ENCODE measurements at regions not wholly inside any gene's neighbourhood (a gene's known extent, or its start where the extent isn't known, plus 50 kb on each side); places are given as distances from the start of the nearest gene placed in this dataset.

DNA sequence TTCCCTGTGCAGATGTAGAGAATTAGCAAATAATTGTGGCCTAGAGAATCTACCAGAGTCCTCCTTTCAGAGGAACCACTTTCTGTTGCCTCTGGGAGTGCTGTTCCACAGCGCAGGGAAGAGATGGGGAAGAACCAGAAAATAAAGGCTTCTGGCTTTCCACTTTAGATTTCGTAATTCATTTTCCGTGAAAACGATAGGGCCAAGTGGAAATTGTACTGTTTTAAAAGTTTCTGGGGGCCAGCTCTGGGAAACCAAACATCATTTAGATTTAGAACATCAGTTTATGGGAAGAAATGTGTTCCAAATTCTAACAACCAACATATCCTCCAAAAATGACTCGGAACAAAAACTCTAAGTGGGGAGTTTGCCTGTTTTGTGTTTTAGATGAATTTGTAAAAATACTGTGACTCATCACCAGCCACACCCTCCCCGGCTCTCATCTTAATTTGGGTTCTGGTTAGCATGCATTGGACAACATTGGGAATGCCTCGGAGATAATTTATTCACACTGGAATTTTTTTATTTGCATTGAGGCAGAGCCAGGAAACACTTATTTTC, 65.2 kb upstream of the LNX1 start:
- no peak for DNase-seq (ENCODE audit: low read depth in 4 of 4, low spot score in 3 of 4)

DNA sequence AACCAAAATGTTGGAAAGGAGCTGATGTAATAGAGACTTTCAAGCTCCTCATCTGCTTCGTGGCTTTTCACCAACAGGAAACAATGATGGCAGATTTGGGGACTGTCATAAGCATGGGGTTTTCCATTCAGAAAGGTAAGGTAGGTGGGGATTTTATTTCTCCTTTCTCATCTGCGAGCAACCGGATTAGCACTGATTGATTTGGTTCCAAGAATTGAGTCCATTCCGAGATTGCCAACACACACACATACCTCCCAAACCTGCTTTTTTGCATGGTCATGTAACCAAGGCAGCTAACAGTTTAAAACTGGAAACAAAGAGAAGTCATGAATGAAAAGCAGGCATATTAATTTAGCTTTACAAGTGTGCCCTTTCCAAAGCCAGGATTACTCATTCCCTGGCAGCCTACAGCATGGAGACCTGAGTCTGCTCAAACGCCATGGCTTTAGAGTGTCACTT, 63.0 kb upstream of the LNX1 start:
- no peak for DNase-seq (ENCODE audit: low read depth in 4 of 4, low spot score in 3 of 4)

GRCh38 chr4:53653484-53654053, 62.3 kb upstream of the LNX1 start:
- no peak for DNase-seq (ENCODE audit: low read depth in 4 of 4, low spot score in 3 of 4)

- no peak for DNase-seq (ENCODE audit: low read depth in 4 of 4, low spot score in 3 of 4)
Measured at GRCh38 chr4:53651156-53651735, 60.0 kb upstream of the LNX1 start.

DNA sequence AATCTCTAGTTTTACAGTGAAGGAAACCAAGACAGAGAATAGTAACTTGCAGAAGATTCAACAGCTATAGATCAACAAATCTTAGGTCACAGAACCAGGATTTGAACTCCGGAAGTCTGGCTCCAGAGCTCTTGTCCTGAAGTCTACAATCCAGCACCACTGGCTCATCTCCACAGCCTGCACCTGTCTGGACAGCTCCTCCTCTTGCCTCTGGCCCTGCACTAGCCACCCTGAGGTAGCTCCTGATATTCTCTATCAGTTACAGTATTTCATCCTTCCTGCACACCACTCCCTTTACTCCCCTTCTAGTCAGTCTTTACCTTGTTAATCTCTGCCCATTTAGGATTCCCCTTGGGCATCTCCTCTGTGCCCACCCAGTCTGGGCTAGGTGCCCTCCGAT, 58.1 kb upstream of the LNX1 start:
- DNase-seq (ENCODE audit: low read depth in 4 of 4, low spot score in 3 of 4), result no peak

DNA sequence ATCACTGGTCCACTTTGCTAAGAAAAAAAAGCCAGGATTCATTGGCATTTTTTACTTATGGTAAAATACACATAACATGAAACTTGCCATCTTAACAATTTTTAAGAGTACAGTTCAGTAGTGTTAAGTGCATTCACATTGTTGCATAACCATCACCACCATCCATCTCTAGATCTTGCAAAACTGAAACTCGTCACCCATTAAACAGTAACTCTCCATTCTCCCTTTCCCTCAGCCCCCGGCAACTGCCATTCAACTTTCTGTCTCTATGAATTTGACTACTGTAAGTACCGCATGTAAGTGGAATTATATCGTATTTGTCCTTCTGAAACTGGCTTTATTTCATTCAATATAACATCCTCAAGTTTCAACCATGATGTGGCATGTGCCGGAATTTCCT, 56.3 kb upstream of the LNX1 start:
- no peak for DNase-seq (ENCODE audit: low read depth in 4 of 4, low spot score in 3 of 4)

DNA sequence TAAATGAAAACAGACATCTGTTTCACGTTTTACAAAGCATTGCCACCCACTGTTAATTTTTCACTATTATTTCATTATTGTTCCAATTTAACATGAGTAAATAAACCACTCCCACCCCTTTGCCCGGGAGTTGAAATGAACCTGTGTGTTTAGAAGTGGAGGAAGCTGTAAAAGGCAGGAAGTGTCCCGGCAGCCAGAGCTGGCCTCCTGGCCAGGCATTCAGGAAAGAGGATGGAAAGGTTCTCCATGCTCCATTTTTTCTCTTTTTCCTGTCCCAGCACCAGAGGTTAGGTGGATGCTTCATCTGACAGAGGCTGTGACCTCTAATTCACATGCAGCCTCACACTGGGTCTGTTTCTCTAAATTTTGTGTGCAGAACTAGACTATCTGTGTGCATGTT, 55.5 kb upstream of the LNX1 start:
- DNase-seq (ENCODE audit: low read depth in 4 of 4, low spot score in 3 of 4), result no peak

- DNase-seq (ENCODE audit: low read depth in 4 of 4, low spot score in 3 of 4), result no peak
Measured at GRCh38 chr4:53645108-53645507, 53.8 kb upstream of the LNX1 start.

DNA sequence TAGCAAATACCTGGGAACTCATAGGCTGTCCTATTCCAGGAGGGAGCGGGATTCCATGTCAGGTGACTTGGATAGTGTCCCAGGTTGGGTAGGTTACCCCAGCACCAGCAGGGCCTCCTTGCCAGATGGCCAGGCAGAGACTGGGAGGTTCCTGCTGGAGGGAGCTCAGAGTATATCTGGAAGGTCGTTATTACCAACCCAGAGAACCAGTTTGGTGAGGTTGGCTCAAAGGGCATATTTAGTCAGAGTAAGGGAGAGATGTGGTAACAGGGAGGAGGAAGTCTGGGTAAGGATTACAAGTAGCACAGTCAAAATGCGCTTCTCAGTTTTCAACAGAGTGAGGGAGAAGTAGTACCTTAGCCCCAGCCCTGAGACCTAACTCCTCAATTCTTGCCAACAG, 53.3 kb upstream of the LNX1 start:
- no peak for DNase-seq (ENCODE audit: low read depth in 4 of 4, low spot score in 3 of 4)
